ENCODE measurements at regions not wholly inside any gene's neighbourhood (a gene's known extent, or its start where the extent isn't known, plus 50 kb on each side); places are given as distances from the start of the nearest gene placed in this dataset.

DNA sequence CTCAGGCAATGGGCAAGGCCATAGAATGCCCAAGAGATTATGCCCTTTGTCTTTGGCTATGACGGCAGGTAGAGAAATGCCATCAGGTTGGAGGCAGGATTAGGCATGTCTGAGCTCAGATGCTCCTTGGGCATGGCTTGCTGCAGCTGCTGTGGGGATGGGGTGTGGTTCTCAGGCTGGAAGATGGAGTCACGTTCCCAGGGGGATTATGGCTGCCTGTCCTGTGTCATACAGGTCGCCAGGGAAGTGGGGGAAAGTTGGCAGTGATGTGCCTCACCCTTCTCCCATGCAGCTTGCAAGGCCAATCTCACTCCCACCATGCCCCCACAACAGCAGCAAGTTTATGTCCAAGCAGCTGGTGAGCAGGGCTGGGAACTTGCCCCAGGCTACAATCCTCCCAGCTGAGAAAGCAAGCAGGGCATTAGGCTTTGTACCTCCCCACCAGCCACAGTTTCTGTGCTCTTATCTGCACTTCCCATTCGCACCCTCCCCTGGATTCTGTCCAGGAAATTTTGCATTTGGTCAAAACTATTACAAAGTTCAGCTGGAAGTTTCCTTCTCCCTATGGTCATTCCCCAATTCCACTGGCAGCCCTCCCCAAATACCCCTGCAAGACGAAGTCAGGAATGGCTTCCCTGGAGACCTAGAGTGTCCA is 1788.0 kb upstream of the NUDT12 start:
- H3K4me3 ChIP-seq (replicated peaks; ENCODE audit: low read depth, low read length), result no peak overlapping the region
- DNase-seq (ENCODE audit: extremely low read depth, low read depth), result no peak
- TF ChIP-seq, protein P1, sequence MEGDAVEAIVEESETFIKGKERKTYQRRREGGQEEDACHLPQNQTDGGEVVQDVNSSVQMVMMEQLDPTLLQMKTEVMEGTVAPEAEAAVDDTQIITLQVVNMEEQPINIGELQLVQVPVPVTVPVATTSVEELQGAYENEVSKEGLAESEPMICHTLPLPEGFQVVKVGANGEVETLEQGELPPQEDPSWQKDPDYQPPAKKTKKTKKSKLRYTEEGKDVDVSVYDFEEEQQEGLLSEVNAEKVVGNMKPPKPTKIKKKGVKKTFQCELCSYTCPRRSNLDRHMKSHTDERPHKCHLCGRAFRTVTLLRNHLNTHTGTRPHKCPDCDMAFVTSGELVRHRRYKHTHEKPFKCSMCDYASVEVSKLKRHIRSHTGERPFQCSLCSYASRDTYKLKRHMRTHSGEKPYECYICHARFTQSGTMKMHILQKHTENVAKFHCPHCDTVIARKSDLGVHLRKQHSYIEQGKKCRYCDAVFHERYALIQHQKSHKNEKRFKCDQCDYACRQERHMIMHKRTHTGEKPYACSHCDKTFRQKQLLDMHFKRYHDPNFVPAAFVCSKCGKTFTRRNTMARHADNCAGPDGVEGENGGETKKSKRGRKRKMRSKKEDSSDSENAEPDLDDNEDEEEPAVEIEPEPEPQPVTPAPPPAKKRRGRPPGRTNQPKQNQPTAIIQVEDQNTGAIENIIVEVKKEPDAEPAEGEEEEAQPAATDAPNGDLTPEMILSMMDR (IDR thresholded peaks at IDR 0.05; ENCODE audit: low read depth, low read length, missing control alignments), result no peak

DNA sequence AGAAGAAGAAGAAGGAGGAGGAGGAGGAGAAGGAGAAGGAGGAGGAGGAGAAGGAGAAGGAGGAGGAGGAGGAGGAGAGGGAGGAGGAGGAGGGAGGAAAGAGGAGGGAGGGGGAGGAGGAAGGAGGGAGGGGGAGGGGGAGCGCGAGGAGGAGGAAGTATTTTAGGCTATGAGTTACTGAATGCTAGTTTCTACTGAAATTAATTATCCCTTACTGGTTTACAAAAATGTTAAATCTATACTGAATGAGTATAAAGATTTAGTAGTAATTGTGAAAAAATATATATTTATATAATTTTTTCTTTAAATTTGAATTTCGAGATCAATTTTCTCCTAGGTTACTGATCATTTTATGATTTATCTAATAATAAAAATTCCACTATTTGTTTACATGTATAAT is 1769.0 kb upstream of the NUDT12 start:
- DNase-seq (ENCODE audit: extremely low read depth, low read depth), result no peak
- TF ChIP-seq, protein P1 (IDR thresholded peaks at IDR 0.05; ENCODE audit: low read depth, low read length, missing control alignments), result no peak
- no peak overlapping the region for H3K4me3 ChIP-seq (replicated peaks; ENCODE audit: low read depth, low read length)

DNA sequence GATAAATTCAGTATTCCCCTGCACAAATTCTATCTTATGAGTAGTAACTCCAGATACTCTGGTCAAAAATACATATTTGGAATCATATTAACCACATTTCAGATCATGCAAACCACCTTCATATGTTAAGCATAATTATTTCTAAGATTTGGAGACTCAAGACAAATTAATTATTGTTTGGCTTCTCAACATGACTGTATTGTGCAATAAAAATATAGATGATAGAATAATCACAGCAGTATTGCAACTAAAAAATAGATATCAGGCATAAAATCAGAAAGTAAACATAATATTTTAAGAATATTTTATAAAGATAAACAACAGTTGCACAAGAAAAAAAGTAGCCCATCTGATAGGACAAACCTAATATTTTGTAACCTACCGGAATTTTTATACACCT is 1767.6 kb upstream of the NUDT12 start:
- TF ChIP-seq, protein P1 (IDR thresholded peaks at IDR 0.05; ENCODE audit: low read depth, low read length, missing control alignments), result no peak
- no peak for DNase-seq (ENCODE audit: extremely low read depth, low read depth)
- H3K4me3 ChIP-seq (replicated peaks; ENCODE audit: low read depth, low read length), result no peak overlapping the region

DNA sequence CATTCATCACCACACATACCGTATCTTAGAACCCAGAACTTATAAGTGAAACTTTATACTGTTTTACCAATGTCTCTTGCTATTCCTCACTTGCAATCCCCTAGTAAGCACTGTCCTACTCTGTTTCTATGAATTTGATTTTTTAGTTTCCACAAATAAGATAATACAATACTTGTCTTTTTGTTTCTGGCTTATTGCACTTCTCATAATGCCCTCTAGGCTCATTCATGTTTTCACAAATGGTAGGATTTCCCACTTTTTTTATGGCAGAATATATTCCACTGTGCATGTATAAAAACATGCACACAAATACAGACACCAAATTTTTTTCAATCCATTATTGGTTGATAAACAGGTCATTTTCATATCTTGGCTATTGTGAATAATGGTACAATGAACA is 1742.3 kb upstream of the NUDT12 start:
- TF ChIP-seq, protein P1 (IDR thresholded peaks at IDR 0.05; ENCODE audit: low read depth, low read length, missing control alignments), result no peak
- no peak for DNase-seq (ENCODE audit: extremely low read depth, low read depth)
- no peak overlapping the region for H3K4me3 ChIP-seq (replicated peaks; ENCODE audit: low read depth, low read length)

DNA sequence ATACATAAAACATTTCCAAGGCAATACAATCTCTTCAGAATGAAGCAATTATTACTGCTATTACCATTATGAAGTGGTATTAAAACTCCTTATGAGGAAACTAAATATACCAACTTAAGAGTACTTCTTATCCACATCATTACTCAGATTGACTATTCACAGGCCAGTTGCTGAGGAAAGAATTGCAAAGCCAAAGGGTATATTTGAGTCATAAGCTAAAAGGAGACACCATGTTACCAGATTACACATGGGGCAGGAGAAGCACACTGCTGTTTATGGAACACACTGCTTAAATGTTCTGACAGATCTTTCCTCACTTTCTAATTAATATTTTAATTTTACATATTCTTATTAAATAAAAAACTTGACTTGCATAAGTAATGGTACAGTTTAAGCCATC is 1726.4 kb upstream of the NUDT12 start:
- no peak overlapping the region for H3K4me3 ChIP-seq (replicated peaks; ENCODE audit: low read depth, low read length)
- no peak for DNase-seq (ENCODE audit: extremely low read depth, low read depth)
- TF ChIP-seq, protein P1 (IDR thresholded peaks at IDR 0.05; ENCODE audit: low read depth, low read length, missing control alignments), result no peak

DNA sequence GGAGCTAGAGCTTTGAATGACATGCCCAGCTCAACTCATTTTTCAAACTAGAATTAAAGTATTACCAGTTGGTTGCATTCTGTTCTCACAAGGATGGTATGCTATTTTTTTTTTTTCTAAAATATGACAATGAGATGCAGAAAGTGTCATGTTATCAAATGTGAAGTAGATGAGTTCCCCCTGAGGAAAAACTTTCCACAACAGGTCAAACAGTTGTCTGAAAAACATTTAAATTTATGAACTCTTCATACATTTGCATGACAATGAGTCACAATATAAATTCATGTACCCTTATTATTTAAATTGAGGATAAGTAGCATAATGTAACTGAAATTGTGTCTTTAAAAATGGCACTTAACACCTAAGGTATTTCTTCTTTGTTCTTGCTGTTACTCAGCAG is 1720.5 kb upstream of the NUDT12 start:
- TF ChIP-seq, protein P1 (IDR thresholded peaks at IDR 0.05; ENCODE audit: low read depth, low read length, missing control alignments), result no peak
- no peak overlapping the region for H3K4me3 ChIP-seq (replicated peaks; ENCODE audit: low read depth, low read length)
- no peak for DNase-seq (ENCODE audit: extremely low read depth, low read depth)

DNA sequence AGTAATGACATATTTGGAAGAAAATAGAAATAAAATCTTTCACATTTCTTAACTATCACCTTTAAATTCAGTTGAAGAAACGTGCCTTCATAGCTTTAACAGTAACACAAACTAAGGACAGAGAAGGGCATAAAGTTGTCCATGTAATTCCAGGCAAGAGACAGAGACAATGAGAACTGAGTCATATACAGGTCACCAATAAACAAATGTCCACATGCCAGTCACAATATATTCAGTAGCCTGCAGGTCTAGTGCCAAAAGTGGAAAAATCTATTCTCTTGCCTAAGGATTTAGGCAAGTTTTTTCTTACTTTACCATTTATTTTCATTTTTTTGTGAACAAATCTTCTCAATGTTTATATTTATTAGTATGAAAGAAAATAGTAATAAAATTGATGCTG is 1711.5 kb upstream of the NUDT12 start:
- H3K4me3 ChIP-seq (replicated peaks; ENCODE audit: low read depth, low read length), result no peak overlapping the region
- no peak for DNase-seq (ENCODE audit: extremely low read depth, low read depth)
- TF ChIP-seq, protein P1 (IDR thresholded peaks at IDR 0.05; ENCODE audit: low read depth, low read length, missing control alignments), result no peak

Data from HFF-Myc (cell line).